ENCODE measurements at regions not wholly inside any gene's neighbourhood (a gene's known extent, or its start where the extent isn't known, plus 50 kb on each side); places are given as distances from the start of the nearest gene placed in this dataset.
A peak's percentile ranks its signal among the peaks of the same experiment; 100 is the strongest.

DNA sequence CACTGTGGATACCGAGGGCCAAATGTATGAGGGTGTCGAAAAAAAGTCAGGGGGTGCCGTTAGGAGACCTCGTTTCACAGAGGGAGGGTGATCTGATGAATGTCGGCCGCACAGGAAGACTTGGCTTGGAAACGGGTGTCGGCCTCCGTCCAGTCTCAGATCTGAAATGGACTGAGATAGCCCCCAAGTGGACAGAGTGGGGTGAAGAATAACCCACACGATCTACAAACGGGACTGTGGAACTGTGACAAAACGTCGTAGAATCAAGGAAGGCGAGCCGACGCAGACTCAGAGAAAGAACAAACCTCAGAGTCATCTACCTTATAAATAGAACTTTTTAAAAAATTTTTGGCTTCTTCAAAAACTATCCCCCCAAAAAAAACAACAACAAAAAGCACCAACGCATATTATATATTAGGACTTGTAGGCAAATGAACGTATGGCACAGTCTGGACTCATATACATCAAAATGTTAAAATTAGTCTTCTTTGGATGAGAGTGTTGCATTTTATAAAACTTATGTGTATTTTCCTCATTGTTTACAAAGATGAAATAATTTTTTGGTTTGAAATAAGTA is 63.8 kb upstream of the IRF2 start:
- dilution Hi-C loops (cut with HindIII; ENCODE audit: low sequenced_read_pairs, unreplicated experiment) = no loop called here
- CTCF ChIA-PET = interaction anchor here (0.6 to 1.7 kb wide), 4 partner anchors 36 to 861 kb away, joined by 3 to 11 read pairs (median 4); no protein-coding TSS in a partner anchor

More for the DNA sequence above, 63.8 kb upstream of the IRF2 start:
- Histone ChIP-seq H3K4ac (ENCODE audit: low read depth, low read length) (peak overlapping the region; percentile 77), H3K79me1 (ENCODE audit: low read depth in 1 of 2, low read length in 2 of 2) (peaks cover 8 to 19% of the 10 kb centered on the region in 2 experiments), H2BK5ac (ENCODE audit: low read depth, low read length, poor library complexity, severe bottlenecking) (peak overlapping the region; percentile 76), H3K56ac (ENCODE audit: extremely low read depth, insufficient read depth, low read length) (peak overlapping the region; percentile 91), H2AFZ (replicated peaks; ENCODE audit: low read length, poor library complexity) (peak overlapping the region; percentile 97), H2BK15ac (ENCODE audit: low read depth, low read length) (peak overlapping the region; percentile 60; the same call in 1 of the 3 replicates), H3K4me1 (ENCODE audit: control insufficient read depth, insufficient read depth, low read length) (no peaks in the 10 kb centered on the region), H3K9me1 (ENCODE audit: insufficient read depth, low read length) (no peaks in the 10 kb centered on the region), H3K4me3 (ENCODE audit: insufficient read depth, low read depth, low read length) (peak overlapping the region; percentile 81), H4K91ac (ENCODE audit: insufficient read depth, low read depth, low read length) (peak overlapping the region; percentile 95), H2AK9ac (replicated peaks; ENCODE audit: low read depth, low read length, poor library complexity) (peak overlapping the region; percentile 87), H3K14ac (replicated peaks; ENCODE audit: low read depth, low read length) (peak overlapping the region; percentile 85), H3K4me2 (ENCODE audit: low read depth, low read length) (peak overlapping the region; percentile 90), H2AK5ac (ENCODE audit: low read depth, low read length) (no peak overlapping the region), H2BK120ac (ENCODE audit: low read depth, low read length) (peak overlapping the region; percentile 91), H2BK20ac (ENCODE audit: low read depth, low read length) (peak overlapping the region; percentile 59; the same call in 1 of the 2 replicates), H3K27me3 (ENCODE audit: control insufficient read depth, insufficient read depth, low read length) (no peaks in the 10 kb centered on the region), H3K27ac (ENCODE audit: insufficient read depth, low read length) (peak overlapping the region; percentile 63), H4K8ac (ENCODE audit: low read depth in 2 of 2, low read length in 2 of 2) (peak overlapping the region; percentile 18 to 87), H3K18ac (ENCODE audit: low read depth, low read length) (peak overlapping the region; percentile 64; the same call in 1 of the 2 replicates), H4K5ac (ENCODE audit: low read depth, low read length) (peak overlapping the region; percentile 68; the same call in 1 of the 2 replicates), H3K23ac (ENCODE audit: low read depth, low read length) (0 out of 2 replicates have a peak overlapping the region, but pooled peaks have one; percentile 71), H3K9ac (ENCODE audit: low read depth, low read length) (peak overlapping the region; percentile 71), H4K20me1 (ENCODE audit: insufficient read depth, low read length) (no peaks in the 10 kb centered on the region), H3K36me3 (ENCODE audit: control insufficient read depth, insufficient read depth, low read length) (no peaks in the 10 kb centered on the region), H3K9me3 (ENCODE audit: control insufficient read depth, insufficient read depth, low read length) (no peaks in the 10 kb centered on the region)
- no peak for TF ChIP-seq NFE2L2 (IDR thresholded peaks at IDR 0.05; ENCODE audit: low read depth, low read length)
- TF ChIP-seq MAFK (IDR thresholded peaks at IDR 0.05; ENCODE audit: low read depth, low read length) = no peak
- no peak for TF ChIP-seq POLR2A (IDR thresholded peaks at IDR 0.05; ENCODE audit: low read depth, low read length)
- TF ChIP-seq RFX5 (IDR thresholded peaks at IDR 0.05; ENCODE audit: low read depth, low read length) = no peak
- TF ChIP-seq, protein P1, sequence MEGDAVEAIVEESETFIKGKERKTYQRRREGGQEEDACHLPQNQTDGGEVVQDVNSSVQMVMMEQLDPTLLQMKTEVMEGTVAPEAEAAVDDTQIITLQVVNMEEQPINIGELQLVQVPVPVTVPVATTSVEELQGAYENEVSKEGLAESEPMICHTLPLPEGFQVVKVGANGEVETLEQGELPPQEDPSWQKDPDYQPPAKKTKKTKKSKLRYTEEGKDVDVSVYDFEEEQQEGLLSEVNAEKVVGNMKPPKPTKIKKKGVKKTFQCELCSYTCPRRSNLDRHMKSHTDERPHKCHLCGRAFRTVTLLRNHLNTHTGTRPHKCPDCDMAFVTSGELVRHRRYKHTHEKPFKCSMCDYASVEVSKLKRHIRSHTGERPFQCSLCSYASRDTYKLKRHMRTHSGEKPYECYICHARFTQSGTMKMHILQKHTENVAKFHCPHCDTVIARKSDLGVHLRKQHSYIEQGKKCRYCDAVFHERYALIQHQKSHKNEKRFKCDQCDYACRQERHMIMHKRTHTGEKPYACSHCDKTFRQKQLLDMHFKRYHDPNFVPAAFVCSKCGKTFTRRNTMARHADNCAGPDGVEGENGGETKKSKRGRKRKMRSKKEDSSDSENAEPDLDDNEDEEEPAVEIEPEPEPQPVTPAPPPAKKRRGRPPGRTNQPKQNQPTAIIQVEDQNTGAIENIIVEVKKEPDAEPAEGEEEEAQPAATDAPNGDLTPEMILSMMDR (conservative IDR thresholded peaks at IDR 0.05; ENCODE audit: low read depth, low read length) = peak; percentile 85
- TF ChIP-seq SMC3 (IDR thresholded peaks at IDR 0.05; ENCODE audit: low read depth, low read length) = peak; percentile 94
- no peak for TF ChIP-seq CEBPB (IDR thresholded peaks at IDR 0.05; ENCODE audit: low read depth, low read length)
- TF ChIP-seq CHD1 (IDR thresholded peaks at IDR 0.05; ENCODE audit: low read depth, low read length) = no peak
- TF ChIP-seq, protein P2, sequence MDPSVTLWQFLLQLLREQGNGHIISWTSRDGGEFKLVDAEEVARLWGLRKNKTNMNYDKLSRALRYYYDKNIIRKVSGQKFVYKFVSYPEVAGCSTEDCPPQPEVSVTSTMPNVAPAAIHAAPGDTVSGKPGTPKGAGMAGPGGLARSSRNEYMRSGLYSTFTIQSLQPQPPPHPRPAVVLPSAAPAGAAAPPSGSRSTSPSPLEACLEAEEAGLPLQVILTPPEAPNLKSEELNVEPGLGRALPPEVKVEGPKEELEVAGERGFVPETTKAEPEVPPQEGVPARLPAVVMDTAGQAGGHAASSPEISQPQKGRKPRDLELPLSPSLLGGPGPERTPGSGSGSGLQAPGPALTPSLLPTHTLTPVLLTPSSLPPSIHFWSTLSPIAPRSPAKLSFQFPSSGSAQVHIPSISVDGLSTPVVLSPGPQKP (IDR thresholded peaks at IDR 0.05; ENCODE audit: borderline replicate concordance, low read depth, low read length) = no peak
- no peak for TF ChIP-seq BHLHE40 (IDR thresholded peaks at IDR 0.05; ENCODE audit: low read depth, low read length)
- no peak for TF ChIP-seq MAZ (IDR thresholded peaks at IDR 0.05; ENCODE audit: borderline replicate concordance, low read depth, low read length)
- peak; percentile 90 for TF ChIP-seq RAD21 (IDR thresholded peaks at IDR 0.05; ENCODE audit: low read length)
- WGBS, 2 experiments (ENCODE audit: extremely low coverage in 2 of 2, insufficient read length in 1 of 2) = 0 to 100% methylated on average over 1 to 6 of the region's 18 CpGs
- ATAC-seq (ENCODE audit: low read depth) (peak; percentile 79), DNase-seq (peak; percentile 90)
- in situ Hi-C loops (cut with MboI; ENCODE audit: low sequenced_read_pairs) = loop anchor here (5.0 kb wide), 1 partner anchor 276 kb away; no protein-coding TSS in a partner anchor
- POLR2A ChIA-PET (ENCODE audit: unreplicated experiment) = interaction anchor here (0.6 to 0.7 kb wide), 2 partner anchors 239 to 274 kb away, joined by 3 read pairs; no protein-coding TSS in a partner anchor
- no TSS peak for BruUV-seq (replicated peaks)
- intact Hi-C loops (cut with micrococcal nuclease) = loop anchor here (1.0 to 5.0 kb wide), 5 partner anchors 136 to 369 kb away; partner anchors contain the start of gene CENPU
